ENCODE measurements at regions not wholly inside any gene's neighbourhood (a gene's known extent, or its start where the extent isn't known, plus 50 kb on each side); places are given as distances from the start of the nearest gene placed in this dataset.

GRCh38 chr1:99565606-99566289, 80.2 kb upstream of the PALMD start:
- no peak for DNase-seq (ENCODE audit: low spot score)
- Mint-ChIP-seq H3K4me3 (ENCODE audit: unreplicated experiment) (no peak overlapping the region), H3K4me1 (ENCODE audit: low read depth) (no peaks in the 10 kb centered on the region), H3K9me3 (ENCODE audit: low read depth) (peaks cover 8% of the 10 kb centered on the region), H3K27ac (ENCODE audit: unreplicated experiment) (no peak overlapping the region), H3K27me3 (ENCODE audit: low read depth) (no peaks in the 10 kb centered on the region), H3K36me3 (ENCODE audit: low read depth) (peaks cover 3% of the 10 kb centered on the region)
- TF ChIP-seq CTCF (IDR thresholded peaks at IDR 0.05): no peak

DNA sequence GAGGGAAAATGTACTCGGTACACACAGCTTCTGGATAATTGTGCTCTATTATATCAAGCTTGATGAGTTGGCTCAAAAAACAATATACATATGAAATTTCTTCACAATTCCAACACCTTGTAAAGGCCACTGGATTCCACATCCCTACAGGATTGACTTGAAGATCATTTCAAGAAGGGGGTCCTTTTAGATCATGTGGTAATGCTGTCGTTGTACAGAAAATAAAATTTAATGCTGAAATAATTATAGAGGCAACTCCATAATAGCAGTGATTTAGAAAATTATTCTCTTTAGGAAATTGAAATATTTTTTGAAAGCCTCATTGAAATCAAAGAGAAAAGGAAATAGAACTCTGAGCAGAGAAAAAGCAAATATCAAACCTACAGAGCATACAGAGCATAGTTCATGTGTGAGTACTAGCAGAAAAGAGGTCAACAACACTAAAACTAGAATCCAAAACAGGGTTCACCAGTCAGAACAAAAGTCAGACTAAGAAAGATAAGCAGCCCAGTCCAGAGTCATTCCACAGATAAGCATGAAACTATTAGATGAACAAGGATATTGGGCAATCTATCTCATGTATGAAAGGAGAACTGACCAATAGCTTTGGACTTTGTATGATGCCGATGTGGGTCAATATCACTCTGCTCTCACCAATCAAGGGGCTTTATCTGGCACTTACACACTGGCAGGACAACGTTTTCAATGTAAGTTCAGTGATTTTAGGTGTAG, 79.5 kb upstream of the PALMD start:
- Mint-ChIP-seq H3K4me3 (ENCODE audit: unreplicated experiment) (no peak overlapping the region), H3K4me1 (ENCODE audit: low read depth) (no peaks in the 10 kb centered on the region), H3K9me3 (ENCODE audit: low read depth) (peaks cover 8% of the 10 kb centered on the region), H3K27me3 (ENCODE audit: low read depth) (no peaks in the 10 kb centered on the region), H3K27ac (ENCODE audit: unreplicated experiment) (no peak overlapping the region), H3K36me3 (ENCODE audit: low read depth) (peaks cover 3% of the 10 kb centered on the region)
- no peak for DNase-seq (ENCODE audit: low spot score)
- TF ChIP-seq CTCF (IDR thresholded peaks at IDR 0.05): no peak

- no peak overlapping the region for H3K4me3 Mint-ChIP-seq (ENCODE audit: unreplicated experiment)
- H3K27me3 Mint-ChIP-seq (ENCODE audit: low read depth): no peaks in the 10 kb centered on the region
- no peaks in the 10 kb centered on the region for H3K9me3 Mint-ChIP-seq (ENCODE audit: low read depth)
- no peaks in the 10 kb centered on the region for H3K36me3 Mint-ChIP-seq (ENCODE audit: low read depth)
- no peak for TF ChIP-seq CTCF (IDR thresholded peaks at IDR 0.05)
- H3K27ac Mint-ChIP-seq (ENCODE audit: unreplicated experiment): no peak overlapping the region
- DNase-seq (ENCODE audit: low spot score): no peak
- peaks cover 17% of the 10 kb centered on the region for H3K4me1 Mint-ChIP-seq (ENCODE audit: low read depth)
These were observed 75.3 kb upstream of the PALMD start for GRCh38 chr1:99570486-99571089.

- H3K4me1 Mint-ChIP-seq (ENCODE audit: low read depth): peaks cover 17% of the 10 kb centered on the region
- H3K27me3 Mint-ChIP-seq (ENCODE audit: low read depth): no peaks in the 10 kb centered on the region
- H3K4me3 Mint-ChIP-seq (ENCODE audit: unreplicated experiment): no peak overlapping the region
- no peaks in the 10 kb centered on the region for H3K9me3 Mint-ChIP-seq (ENCODE audit: low read depth)
- TF ChIP-seq CTCF (IDR thresholded peaks at IDR 0.05): no peak
- H3K27ac Mint-ChIP-seq (ENCODE audit: unreplicated experiment): no peak overlapping the region
- DNase-seq (ENCODE audit: low spot score): no peak
- H3K36me3 Mint-ChIP-seq (ENCODE audit: low read depth): no peaks in the 10 kb centered on the region
These were observed 74.7 kb upstream of the PALMD start for GRCh38 chr1:99571092-99571734.
